Epithelial cell of proximal tubule (primary cell): ENCODE measurements at regions not wholly inside any gene's neighbourhood (a gene's known extent, or its start where the extent isn't known, plus 50 kb on each side); places are given as distances from the start of the nearest gene placed in this dataset.

ENCODE experiments used
- DNase-seq: peaks from one replicate; pipeline ENCODE4 v3.0.0-alpha.2; 2011; ENCODE audit warnings: low read depth
- H3K4me3 ChIP-seq: 2 replicates; pipeline ENCODE4 v1.5.1; 2011; ENCODE audit warnings: low read depth, mild to moderate bottlenecking, low read length
- TF ChIP-seq, protein P1 (sequence below): conservative IDR thresholded peaks from 2 replicates; pipeline ENCODE4 v1.5.1; 2012; ENCODE audit warnings: low read depth, mild to moderate bottlenecking, low read length

DNA sequence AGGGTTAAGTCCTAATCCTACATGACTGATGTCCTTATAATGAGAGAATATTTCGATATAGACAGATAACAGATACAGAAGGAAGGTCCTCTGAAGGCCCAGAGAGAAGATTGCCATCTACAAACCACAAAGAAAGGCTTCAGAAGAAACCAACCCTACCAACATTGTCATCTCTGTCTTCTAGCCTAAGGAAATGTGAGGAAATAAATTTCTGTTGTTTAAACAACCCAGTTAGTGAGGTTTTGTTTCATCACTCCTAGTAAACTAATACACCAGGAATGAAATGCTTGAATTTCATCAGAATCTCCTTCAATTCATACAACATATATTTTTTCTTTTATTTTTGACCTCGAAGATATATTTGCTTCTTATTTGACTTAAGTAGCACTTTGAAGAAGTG lies 1527.8 kb downstream of the STIM2 start:
- TF ChIP-seq, protein P1, sequence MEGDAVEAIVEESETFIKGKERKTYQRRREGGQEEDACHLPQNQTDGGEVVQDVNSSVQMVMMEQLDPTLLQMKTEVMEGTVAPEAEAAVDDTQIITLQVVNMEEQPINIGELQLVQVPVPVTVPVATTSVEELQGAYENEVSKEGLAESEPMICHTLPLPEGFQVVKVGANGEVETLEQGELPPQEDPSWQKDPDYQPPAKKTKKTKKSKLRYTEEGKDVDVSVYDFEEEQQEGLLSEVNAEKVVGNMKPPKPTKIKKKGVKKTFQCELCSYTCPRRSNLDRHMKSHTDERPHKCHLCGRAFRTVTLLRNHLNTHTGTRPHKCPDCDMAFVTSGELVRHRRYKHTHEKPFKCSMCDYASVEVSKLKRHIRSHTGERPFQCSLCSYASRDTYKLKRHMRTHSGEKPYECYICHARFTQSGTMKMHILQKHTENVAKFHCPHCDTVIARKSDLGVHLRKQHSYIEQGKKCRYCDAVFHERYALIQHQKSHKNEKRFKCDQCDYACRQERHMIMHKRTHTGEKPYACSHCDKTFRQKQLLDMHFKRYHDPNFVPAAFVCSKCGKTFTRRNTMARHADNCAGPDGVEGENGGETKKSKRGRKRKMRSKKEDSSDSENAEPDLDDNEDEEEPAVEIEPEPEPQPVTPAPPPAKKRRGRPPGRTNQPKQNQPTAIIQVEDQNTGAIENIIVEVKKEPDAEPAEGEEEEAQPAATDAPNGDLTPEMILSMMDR, result no peak
- DNase-seq, result no peak
- no peak overlapping the region for H3K4me3 ChIP-seq

DNA sequence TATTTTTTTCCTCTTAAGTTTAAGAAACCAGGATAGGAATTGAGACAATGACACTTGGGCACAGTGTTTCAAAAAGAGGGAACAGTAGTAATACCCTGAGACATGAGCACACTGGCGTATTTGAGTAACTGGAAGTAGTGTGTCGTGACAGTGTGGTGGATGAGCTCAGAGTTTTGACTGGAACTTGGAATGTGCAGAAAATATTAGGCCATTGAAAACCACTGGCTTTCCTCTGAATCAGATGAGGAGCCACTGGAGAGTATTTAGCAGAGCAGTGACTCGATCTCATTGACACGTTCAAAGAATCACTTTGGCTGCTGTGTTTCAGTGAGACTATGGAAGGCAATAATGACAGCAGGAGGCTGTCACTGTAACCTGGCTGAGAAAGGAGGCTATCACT lies 1531.2 kb downstream of the STIM2 start:
- TF ChIP-seq, protein P1, result no peak
- no peak for DNase-seq
- no peak overlapping the region for H3K4me3 ChIP-seq

DNA sequence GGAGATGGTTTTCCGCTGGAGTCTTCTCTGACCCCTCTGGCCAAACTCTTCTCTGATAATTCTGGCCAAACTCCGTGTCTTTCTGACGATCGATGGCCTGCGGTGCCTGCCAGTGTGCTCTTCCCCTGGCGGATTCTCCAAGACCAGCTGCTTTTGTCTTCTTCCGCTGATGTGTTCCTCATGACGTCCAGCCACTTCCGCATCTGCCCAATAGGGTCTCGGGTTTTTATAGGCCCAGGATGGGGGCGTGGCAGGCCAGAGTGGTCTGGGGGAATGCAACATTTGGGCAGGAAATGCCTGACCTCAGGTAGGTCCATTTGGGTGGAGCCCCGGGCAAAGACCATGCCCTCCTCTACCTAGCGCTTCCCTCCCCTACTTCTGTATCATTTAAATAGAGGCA lies 1542.1 kb downstream of the STIM2 start:
- no peak for DNase-seq
- TF ChIP-seq, protein P1, result no peak

DNA sequence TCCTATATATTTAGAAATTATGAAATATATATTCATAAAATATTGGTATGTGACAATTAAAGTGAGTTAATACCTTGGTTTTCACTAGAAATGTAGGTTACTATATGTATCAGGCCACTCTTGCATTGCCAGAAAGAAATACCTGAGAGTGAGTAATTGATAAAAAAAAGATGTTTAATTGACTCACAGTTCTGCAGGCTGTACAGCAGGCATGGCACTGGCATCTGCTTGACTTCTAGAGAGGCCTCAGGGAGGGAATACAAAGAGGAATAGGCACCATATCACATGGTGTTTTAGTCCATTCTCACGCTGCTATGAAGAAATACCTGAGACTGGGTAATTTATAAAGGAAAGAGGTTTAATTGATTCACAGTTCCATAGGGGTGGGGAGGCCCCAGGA lies 1560.6 kb downstream of the STIM2 start:
- no peak for DNase-seq
- TF ChIP-seq, protein P1, result no peak
- no peak overlapping the region for H3K4me3 ChIP-seq

More for the DNA sequence above, 1542.1 kb downstream of the STIM2 start:
- H3K4me3 ChIP-seq, result no peak overlapping the region

DNA sequence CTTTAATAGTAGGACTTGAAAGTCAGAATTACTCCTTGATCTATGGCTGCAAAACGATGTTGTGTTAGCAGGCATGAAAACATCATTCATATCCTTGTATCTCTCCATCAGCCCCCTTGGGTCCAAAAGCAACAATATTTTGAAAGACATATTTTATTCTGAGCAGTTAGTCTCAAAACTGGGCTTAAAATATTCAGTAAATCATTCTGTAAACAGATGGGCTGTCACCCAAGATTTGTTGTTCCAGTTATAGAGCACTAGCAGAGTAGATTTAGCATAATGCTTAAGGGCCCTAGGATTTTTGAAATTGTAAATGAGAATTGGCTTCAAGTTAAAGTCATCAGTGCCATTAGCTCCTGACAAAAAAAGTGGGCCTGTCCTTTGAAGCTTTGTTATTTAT lies 1565.6 kb downstream of the STIM2 start:
- no peak overlapping the region for H3K4me3 ChIP-seq
- TF ChIP-seq, protein P1, result no peak
- DNase-seq, result no peak

DNA sequence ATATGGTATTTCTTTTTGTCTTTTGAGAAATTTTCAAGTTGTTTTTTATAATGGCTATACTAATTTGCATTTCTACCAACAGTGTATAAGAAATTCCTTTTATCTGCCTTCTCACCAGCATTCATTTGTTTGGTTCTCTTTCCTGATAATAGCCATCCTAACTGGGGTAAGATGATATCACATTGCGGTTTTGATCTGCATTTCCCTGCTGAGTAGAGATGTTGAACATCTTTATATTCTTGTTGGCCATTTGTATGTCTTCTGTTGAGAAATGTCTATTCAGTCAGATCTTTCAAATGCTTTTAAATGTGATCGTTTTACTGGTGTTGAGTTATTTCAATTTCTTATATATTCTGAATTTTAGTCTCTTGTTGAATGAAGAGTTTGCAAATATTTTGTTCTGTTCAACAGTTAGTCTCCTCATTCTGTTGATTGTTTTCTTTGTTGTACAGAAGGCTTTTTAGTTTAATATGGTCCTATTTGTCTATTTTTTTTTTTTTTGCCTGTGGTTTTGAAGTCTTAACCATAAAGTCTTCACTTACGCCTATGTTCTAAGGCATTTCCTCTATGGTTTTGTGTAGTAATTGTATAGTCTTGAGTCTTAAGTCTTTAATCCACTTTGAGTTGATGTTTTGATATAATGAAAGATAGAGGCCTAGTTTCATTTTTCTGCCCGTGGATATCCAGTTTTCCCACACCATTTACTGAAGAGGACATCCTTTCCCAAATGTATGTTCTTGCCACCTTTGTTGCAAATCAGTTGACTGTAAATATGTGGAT lies 1566.9 kb downstream of the STIM2 start:
- DNase-seq, result no peak
- TF ChIP-seq, protein P1, result no peak
- H3K4me3 ChIP-seq, result no peak overlapping the region

DNA sequence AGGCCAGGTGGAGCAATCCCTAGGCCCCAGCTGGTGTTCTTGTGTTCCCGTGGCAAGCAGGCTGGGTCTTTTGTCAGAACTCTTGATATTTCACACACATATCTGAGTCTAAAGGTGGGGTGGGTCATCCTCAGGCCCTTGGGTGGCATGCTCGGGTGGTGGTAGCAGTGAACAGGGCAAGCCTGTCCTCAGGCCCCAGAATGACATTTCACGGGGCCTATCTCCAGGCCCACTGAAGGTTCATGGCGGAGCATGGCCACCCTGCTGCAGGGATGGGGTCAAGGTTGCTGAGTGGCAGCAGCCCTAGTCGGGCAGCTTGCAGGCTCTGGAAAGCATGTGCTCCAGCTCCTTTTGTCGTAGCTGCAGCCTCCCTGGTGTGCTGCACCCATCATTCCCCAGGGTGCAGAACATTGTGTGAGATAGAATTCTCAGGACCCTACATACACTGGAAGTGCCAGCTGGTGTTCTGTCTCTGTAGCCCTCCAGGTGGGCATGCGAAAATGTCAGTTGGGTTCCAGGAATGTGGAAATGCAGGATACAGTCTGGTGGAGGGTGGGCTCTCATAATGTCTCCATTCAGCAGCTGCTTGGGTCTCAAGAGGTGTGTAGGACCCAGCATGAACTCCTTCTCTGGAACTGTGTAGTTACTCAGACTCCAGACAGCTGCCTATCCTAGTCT lies 1571.8 kb downstream of the STIM2 start:
- DNase-seq, result no peak
- H3K4me3 ChIP-seq, result no peak overlapping the region
- TF ChIP-seq, protein P1, result no peak
